ENCODE measurements at regions not wholly inside any gene's neighbourhood (a gene's known extent, or its start where the extent isn't known, plus 50 kb on each side); places are given as distances from the start of the nearest gene placed in this dataset.

DNA sequence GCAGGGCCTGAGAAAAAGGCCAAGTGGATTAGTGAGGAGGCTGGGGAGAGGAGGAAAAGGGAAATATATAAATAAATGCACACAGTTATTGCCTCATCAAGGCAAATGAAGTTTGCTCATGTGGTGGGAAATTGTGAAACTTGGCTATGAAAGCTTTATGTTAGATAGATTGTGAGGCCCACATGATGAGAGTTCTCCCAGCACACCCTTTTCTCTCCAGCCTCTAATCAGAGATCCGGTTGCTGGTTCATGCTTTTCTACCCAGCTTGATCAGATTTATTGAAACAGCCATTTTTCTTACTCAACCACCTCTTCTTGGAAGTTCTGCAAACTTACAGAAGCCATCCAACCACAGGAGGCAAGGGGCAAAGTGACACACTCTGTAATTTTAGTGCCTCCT is 125.8 kb upstream of the KLF4 start:
- TF ChIP-seq, protein P1, sequence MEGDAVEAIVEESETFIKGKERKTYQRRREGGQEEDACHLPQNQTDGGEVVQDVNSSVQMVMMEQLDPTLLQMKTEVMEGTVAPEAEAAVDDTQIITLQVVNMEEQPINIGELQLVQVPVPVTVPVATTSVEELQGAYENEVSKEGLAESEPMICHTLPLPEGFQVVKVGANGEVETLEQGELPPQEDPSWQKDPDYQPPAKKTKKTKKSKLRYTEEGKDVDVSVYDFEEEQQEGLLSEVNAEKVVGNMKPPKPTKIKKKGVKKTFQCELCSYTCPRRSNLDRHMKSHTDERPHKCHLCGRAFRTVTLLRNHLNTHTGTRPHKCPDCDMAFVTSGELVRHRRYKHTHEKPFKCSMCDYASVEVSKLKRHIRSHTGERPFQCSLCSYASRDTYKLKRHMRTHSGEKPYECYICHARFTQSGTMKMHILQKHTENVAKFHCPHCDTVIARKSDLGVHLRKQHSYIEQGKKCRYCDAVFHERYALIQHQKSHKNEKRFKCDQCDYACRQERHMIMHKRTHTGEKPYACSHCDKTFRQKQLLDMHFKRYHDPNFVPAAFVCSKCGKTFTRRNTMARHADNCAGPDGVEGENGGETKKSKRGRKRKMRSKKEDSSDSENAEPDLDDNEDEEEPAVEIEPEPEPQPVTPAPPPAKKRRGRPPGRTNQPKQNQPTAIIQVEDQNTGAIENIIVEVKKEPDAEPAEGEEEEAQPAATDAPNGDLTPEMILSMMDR (CRISPR knock-in tag; IDR thresholded peaks at IDR 0.05): no peak
- TF ChIP-seq GMEB2 (CRISPR knock-in tag; IDR thresholded peaks at IDR 0.05; ENCODE audit: low read depth) (no peak), REL (CRISPR knock-in tag; conservative IDR thresholded peaks at IDR 0.05) (no peak), FOXM1 (CRISPR knock-in tag; IDR thresholded peaks at IDR 0.05) (no peak), ZNF367 (CRISPR knock-in tag; IDR thresholded peaks at IDR 0.05; ENCODE audit: borderline replicate concordance) (no peak), ATF1 (CRISPR knock-in tag; IDR thresholded peaks at IDR 0.05) (no peak), ZNF510 (CRISPR knock-in tag; IDR thresholded peaks at IDR 0.05; ENCODE audit: low read depth) (no peak), NCOA2 (CRISPR knock-in tag; IDR thresholded peaks at IDR 0.05) (no peak), ZNF160 (CRISPR knock-in tag; IDR thresholded peaks at IDR 0.05) (no peak), CEBPZ (IDR thresholded peaks at IDR 0.05; ENCODE audit: low read length) (no peak)

All from HepG2 (cell line).